ENCODE measurements at regions not wholly inside any gene's neighbourhood (a gene's known extent, or its start where the extent isn't known, plus 50 kb on each side); places are given as distances from the start of the nearest gene placed in this dataset.
"Not testable (repeated sequence)": the region's sequence is repeated elsewhere in the genome, so short reads cannot be mapped to it uniquely, and the experiment has no call there.

GRCh38 chr5:167294882-167295680 is 996.4 kb upstream of the WWC1 start:
- DNase-seq: no peak

GRCh38 chr5:167295681-167296005 is 995.8 kb upstream of the WWC1 start:
- DNase-seq: no peak

- DNase-seq: no peak
Observed at GRCh38 chr5:167296066-167296465, 995.4 kb upstream of the WWC1 start.

GRCh38 chr5:167296661-167297060 is 994.8 kb upstream of the WWC1 start:
- DNase-seq: no peak

GRCh38 chr5:167299861-167300260 is 991.6 kb upstream of the WWC1 start:
- DNase-seq: not testable (repeated sequence)

GRCh38 chr5:167303582-167303981 is 987.9 kb upstream of the WWC1 start:
- no peak for DNase-seq

- DNase-seq: no peak
Observed at GRCh38 chr5:167304834-167305469, 986.5 kb upstream of the WWC1 start.

GRCh38 chr5:167305591-167306213 is 985.7 kb upstream of the WWC1 start:
- no peak for DNase-seq

- no peak for DNase-seq
Observed at GRCh38 chr5:167307042-167307441, 984.4 kb upstream of the WWC1 start.

GRCh38 chr5:167308466-167308865 is 983.0 kb upstream of the WWC1 start:
- no peak for DNase-seq

GRCh38 chr5:167309941-167310517 is 981.4 kb upstream of the WWC1 start:
- no peak for DNase-seq

GRCh38 chr5:167311340-167311739 is 980.1 kb upstream of the WWC1 start:
- DNase-seq: no peak

- no peak for DNase-seq
Observed at GRCh38 chr5:167312225-167312624, 979.2 kb upstream of the WWC1 start.

- no peak for DNase-seq
Observed at GRCh38 chr5:167315762-167316161, 975.7 kb upstream of the WWC1 start.

GRCh38 chr5:167317884-167318283 is 973.6 kb upstream of the WWC1 start:
- no peak for DNase-seq

- DNase-seq: no peak
Observed at GRCh38 chr5:167319243-167319642, 972.2 kb upstream of the WWC1 start.

- DNase-seq: no peak
Observed at GRCh38 chr5:167320019-167320418, 971.4 kb upstream of the WWC1 start.

GRCh38 chr5:167332309-167332708 is 959.1 kb upstream of the WWC1 start:
- DNase-seq: no peak

- no peak for DNase-seq
Observed at GRCh38 chr5:167336161-167336560, 955.3 kb upstream of the WWC1 start.

- DNase-seq: no peak
Observed at GRCh38 chr5:167339205-167339604, 952.2 kb upstream of the WWC1 start.

- DNase-seq: no peak
Observed at GRCh38 chr5:167346461-167346860, 945.0 kb upstream of the WWC1 start.

- no peak for DNase-seq
Observed at GRCh38 chr5:167348251-167348926, 943.1 kb upstream of the WWC1 start.

GRCh38 chr5:167348980-167349379 is 942.5 kb upstream of the WWC1 start:
- DNase-seq: no peak

All from activated CD4-positive, alpha-beta T cell treated with anti-CD3 and anti-CD28 coated beads for 48 hours (primary cell).